ENCODE measurements at regions not wholly inside any gene's neighbourhood (a gene's known extent, or its start where the extent isn't known, plus 50 kb on each side); places are given as distances from the start of the nearest gene placed in this dataset.

DNA sequence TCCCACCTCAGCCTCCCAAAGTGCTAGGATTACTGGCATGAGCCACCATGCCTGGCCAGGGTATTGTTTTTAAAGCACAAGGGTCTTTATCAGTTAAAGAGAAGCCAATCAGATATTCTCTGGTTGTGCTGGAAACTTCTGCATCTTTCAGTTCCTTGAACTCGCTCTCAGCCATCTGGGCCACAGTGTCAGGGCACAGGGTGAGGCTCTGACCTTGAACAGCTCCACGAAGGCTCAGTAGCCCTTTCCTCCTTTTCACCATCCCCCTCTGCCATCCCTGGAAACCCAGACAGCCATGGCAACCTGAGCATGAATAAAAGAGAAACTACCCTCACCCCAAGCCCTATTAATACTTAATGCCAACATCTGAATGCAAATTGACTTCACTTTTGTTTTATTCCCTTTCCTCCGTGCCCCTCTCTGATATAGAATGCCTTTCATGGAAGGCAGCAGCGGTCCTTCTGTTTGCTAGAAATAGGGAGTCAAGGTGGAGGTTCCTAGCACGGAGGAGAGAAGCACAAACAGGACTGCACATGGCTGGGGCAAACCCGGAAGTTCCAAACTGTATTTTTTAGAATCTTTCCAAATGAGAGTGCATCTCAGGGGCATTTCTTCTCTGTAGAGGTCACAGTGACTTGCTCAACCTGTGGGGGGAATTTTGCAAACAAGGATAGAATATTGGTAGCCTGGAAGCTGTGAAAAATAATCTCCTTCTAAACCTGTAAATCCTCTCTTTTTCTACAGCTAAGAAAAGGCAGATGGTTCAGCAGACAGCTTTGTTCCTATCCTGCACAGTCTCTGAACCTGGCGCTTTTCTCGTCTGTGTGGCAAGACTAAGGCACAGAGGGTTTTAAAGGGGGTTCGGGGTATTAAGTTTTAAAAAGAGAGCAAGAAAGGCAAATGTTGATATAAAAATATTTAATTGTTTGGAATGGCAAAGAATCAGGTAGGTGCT, 176.4 kb upstream of the RREB1 start:
- TF ChIP-seq, protein P1, sequence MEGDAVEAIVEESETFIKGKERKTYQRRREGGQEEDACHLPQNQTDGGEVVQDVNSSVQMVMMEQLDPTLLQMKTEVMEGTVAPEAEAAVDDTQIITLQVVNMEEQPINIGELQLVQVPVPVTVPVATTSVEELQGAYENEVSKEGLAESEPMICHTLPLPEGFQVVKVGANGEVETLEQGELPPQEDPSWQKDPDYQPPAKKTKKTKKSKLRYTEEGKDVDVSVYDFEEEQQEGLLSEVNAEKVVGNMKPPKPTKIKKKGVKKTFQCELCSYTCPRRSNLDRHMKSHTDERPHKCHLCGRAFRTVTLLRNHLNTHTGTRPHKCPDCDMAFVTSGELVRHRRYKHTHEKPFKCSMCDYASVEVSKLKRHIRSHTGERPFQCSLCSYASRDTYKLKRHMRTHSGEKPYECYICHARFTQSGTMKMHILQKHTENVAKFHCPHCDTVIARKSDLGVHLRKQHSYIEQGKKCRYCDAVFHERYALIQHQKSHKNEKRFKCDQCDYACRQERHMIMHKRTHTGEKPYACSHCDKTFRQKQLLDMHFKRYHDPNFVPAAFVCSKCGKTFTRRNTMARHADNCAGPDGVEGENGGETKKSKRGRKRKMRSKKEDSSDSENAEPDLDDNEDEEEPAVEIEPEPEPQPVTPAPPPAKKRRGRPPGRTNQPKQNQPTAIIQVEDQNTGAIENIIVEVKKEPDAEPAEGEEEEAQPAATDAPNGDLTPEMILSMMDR (IDR thresholded peaks at IDR 0.05), result no peak

DNA sequence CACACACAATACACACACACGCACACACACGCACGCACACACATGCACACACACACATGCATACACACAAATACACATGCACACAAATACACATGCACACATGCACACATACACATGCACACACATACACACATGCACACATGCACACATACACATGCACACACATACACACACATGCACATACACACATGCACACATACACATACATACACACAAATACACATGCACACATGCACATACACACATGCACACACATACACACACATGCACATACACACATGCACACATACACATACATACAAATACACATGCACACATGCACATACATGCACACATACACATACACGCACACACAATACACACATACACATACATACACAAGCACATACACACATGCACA, 175.4 kb upstream of the RREB1 start:
- TF ChIP-seq, protein P1 (IDR thresholded peaks at IDR 0.05), result no peak

DNA sequence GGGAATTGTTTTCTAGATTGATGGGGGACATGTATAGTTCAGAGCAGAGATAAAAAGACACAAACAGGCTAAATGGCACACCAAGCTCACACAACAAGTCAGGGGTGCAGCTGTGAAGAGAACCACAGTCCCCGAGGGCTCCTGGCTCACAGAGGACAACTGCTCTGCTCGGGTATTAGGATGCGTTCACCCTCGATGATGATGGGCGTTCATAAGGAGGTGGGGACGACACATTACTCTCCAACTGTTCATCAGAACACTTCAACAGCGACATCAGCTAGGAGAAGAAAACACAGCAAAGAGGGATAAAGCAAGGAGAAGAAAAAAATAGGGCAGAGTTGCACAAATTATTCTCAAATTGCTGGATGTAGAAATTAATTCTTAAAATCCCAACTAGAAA, 174.8 kb upstream of the RREB1 start:
- TF ChIP-seq, protein P1 (IDR thresholded peaks at IDR 0.05), result no peak

DNA sequence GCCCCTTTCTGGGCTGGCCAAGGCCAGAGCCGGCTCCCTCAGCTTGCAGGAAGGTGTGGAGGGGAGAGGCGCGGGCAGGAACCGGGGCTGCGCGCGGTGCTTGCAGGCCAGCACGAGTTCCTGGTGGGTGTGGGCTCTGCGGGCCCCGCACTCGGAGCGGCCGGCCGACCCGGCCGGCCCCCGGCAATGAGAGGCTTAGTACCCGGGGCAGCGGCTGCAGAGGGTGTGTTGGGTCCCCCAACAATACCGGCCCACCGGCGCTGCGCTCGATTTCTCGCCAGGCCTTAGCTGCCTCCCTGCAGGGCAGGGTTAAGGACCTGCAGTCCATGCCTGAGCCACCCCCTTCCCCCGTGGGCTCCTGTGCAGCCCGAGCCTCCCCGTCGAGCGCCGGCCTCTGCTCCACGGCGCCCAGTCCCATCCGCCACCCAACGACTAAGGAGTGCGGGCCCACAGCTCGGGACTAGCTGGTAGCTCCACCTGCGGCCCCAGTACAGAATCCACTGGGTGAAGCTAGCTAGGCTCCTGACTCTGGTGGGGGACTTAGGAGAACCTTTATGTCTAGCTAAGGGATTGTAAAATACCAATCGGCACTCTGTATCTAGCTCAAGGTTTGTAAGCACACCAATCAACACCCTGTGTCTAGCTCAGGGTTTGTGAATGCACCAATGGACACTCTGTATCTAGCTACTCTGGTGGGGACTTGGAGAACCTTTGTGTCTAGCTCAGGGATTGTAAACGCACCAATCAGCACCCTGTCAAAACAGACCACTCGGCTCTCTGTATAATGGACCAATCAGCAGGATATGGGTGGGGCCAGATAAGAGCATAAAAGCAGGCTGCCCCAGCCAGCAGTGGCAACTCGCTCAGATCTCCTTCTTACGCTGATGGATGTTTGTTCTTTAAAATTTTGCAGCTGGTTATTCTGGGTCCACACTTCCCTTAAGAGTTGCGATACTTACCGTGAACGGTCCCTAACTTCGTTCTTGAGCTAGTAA, 167.4 kb upstream of the RREB1 start:
- TF ChIP-seq, protein P1 (IDR thresholded peaks at IDR 0.05), result no peak

DNA sequence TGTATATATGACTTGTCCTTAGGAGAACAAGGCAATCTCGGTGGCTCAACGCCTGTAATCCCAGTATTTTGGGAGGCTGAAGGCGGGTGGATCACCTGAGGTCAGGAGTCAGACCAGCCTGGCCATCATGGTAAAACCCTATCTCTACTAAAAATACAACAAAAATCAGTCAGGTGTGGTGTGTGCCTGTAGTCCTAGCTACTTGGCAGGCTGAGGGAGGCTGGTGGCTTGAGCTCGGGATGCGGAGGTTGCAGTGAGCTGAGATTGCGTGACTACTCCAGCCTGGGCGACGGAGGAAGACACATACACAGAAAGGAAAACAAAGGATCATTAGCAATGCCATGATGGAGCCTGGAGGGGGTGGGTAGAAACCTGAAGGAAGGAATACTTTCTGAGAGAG, 166.6 kb upstream of the RREB1 start:
- TF ChIP-seq, protein P1 (IDR thresholded peaks at IDR 0.05), result no peak

DNA sequence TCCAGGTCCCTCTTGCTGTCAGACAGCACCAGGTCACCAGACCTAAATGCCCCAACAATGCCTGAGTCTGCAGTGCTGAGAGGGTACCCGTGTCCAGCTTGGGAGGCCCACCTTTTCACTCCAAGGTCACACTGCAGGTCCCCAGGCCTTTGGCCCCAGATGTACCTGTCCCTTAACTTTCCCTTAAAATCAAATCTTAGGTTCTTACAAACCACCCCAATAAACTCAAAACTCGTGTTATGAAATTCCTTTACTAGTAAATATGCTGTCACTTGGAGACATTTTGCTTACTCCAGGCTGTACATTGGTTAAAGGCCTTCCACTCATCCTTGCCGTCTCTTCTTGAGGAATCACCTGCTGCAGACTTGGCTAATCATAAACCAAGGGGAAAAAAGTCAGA, 165.7 kb upstream of the RREB1 start:
- TF ChIP-seq, protein P1 (IDR thresholded peaks at IDR 0.05), result no peak

DNA sequence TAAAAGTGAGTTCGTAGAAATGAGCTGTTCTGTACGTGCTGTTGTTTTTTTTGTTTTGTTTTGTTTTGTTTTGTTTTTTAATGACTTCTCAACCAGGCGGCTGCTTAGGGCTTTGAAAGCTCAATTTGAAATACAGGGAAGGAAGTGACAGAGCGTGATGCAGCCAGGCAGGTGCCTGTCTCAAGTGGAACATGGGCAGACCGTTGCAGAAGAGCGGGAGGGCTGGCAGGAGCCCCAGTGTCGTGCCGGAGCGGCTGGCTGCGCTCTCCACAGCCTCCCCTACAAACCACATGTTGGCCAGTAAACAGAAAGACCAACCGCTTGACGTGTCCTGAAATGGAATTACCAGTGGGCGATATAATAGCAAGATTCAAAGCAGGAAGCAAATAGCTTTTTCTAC, 164.9 kb upstream of the RREB1 start:
- TF ChIP-seq, protein P1 (IDR thresholded peaks at IDR 0.05), result no peak
